GM13977 (cell line): ENCODE measurements at regions not wholly inside any gene's neighbourhood (a gene's known extent, or its start where the extent isn't known, plus 50 kb on each side); places are given as distances from the start of the nearest gene placed in this dataset.

Source experiments
- DNase-seq: peaks from one replicate; pipeline ENCODE4 v3.0.0; 2012; ENCODE audit warnings: low spot score
- CTCF ChIP-seq: IDR thresholded peaks from 2 replicates; pipeline ENCODE4 v1.5.1; 2012; ENCODE audit warnings: mild to moderate bottlenecking, control low read depth; ENCODE audit not compliant: insufficient read depth; ENCODE audit errors: extremely low read depth, missing control alignments
- in situ Hi-C: fragments of 300-500 bp; cut with MboI; formaldehyde crosslinking; loops from one replicate; pipeline ENCODE4 v1.12.0; 2022; ENCODE audit warnings: low sequenced_read_pairs, low pct_unique_long_range_greater_than_20kb, mixed read lengths, inconsistent platforms; ENCODE audit not compliant: unreplicated experiment

DNA sequence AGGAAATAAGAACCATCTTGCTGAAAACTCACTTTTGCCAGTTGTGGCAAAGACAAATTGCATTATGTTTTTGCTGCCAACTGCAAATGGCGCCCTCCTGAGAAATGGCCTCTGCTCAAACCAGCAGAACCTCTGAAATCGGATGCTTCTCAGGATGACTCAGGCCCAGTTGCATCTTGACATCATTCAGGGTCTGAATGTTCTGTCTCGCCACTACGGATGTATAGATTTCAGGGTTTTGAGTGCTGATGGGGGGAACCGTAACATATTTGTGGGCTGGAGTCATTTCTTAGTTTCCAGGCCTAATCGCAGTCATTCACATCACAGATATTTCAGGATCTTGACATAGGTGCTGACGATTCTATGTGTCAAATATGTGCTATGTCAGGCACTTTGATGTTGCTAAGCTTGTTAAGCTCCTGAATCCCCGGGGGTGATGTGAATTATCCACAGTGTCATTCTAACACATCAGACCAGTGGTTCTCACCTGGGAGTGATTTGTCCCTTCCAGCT is 207.1 kb downstream of the NFATC2 start:
- in situ Hi-C loops = no loop called here
- no peak for TF ChIP-seq CTCF
- peak; percentile 69 for DNase-seq

GRCh38 chr20:51334609-51335008 is 207.9 kb downstream of the NFATC2 start:
- no peak for TF ChIP-seq CTCF
- no peak for DNase-seq
- in situ Hi-C loops = no loop called here

DNA sequence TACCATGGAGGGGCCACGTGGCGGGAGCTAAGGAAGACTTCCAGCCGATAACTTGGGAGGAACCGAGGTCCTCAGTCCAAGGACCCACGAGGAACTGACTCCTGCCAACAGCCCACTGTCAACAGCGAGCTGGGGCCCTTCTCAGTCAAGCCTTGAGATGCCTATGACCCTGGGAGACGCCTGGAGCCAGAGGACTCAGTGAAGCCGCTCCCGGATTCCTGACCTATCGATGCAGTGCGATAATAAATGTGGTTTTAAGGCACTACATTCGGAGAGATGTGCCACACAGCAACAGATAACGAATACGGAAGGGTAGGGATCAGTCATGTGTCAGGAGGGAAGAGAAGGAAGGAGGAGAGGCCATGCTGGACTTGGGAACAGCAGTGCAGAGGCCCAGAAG is 208.5 kb downstream of the NFATC2 start:
- in situ Hi-C loops = no loop called here
- DNase-seq = no peak
- no peak for TF ChIP-seq CTCF

GRCh38 chr20:51333446-51333845 is 209.1 kb downstream of the NFATC2 start:
- no peak for DNase-seq
- in situ Hi-C loops = no loop called here
- TF ChIP-seq CTCF = no peak

DNA sequence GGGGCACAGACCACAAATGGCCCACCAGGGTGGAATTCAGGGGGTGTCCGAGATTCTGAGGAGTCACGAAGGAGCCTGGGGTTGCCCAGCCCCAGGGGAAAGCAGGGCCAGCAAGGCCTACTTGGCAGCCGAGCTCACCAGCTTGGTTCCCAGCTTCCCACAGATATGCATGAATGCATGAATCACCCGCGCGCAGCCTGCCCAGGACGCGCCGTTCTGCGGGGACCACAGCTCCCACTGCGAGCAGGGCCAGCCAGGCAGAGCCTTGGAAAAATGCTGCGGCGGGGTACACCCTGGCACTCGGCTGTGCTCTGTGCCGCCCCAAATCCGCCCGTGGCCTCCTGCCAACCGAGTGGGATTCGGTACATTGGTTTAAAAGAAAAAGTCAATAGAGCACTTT is 211.0 kb downstream of the NFATC2 start:
- in situ Hi-C loops = no loop called here

DNA sequence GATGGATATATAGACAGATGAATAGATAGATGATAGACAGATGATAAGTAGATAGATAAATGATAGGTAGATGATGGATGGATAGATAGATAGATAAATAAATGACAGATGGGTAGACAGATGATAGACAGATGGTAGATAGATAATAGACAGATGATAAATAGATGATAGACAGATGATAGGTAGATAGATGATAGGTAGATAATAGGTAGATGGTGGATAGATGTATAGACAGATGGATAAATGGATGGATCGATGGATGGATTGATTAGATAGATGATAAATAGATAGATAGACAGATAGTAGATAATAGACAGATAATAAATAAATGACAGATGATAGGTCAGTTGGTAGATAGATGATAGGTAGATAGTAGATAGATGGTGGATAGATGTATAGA is 212.7 kb downstream of the NFATC2 start:
- in situ Hi-C loops = no loop called here
- DNase-seq = no peak
- no peak for TF ChIP-seq CTCF

More for the DNA sequence above, 211.0 kb downstream of the NFATC2 start:
- no peak for DNase-seq
- TF ChIP-seq CTCF = no peak
